SK-N-SH treated with all-trans-retinoic acid at 6 μM for 48 hours (cell line): ENCODE measurements at regions not wholly inside any gene's neighbourhood (a gene's known extent, or its start where the extent isn't known, plus 50 kb on each side); places are given as distances from the start of the nearest gene placed in this dataset.

Experiments
- ATAC-seq: fragments of 200-7000 bp; cut with Tn5 transposase; 3 replicates; pipeline ENCODE4 v1.9.1; 2020; ENCODE audit warnings: mild to moderate bottlenecking, moderate library complexity
- ARNTL ChIP-seq: fragments of 450-650 bp; formaldehyde crosslinking; IDR thresholded peaks from 2 replicates; pipeline ENCODE4 v1.5.0; 2020; ENCODE audit warnings: low read depth, mild to moderate bottlenecking, moderate library complexity, borderline replicate concordance
- BACH2 ChIP-seq: fragments of 250-450 bp; sonication (Bioruptor Pico); IDR thresholded peaks from 2 replicates; pipeline ENCODE4 v1.9.0; 2021; ENCODE audit warnings: mild to moderate bottlenecking, borderline replicate concordance
- CREB5 ChIP-seq: fragments of 250-450 bp; sonication (Bioruptor Pico); IDR thresholded peaks from 2 replicates; pipeline ENCODE4 v1.5.1; 2020; ENCODE audit warnings: low read depth, mild to moderate bottlenecking, moderate library complexity
- CSRNP3 ChIP-seq: fragments of 250-450 bp; sonication (Bioruptor Pico); IDR thresholded peaks from 2 replicates; pipeline ENCODE4 v1.5.1; 2021; ENCODE audit warnings: mild to moderate bottlenecking, moderate library complexity
- GLIS3 ChIP-seq: fragments of 250-450 bp; sonication (Bioruptor Pico); IDR thresholded peaks from 2 replicates; pipeline ENCODE4 v1.5.0; 2020; ENCODE audit warnings: mild to moderate bottlenecking, moderate library complexity
- ISL1 ChIP-seq: fragments of 250-450 bp; sonication (Bioruptor Pico); IDR thresholded peaks from 2 replicates; pipeline ENCODE4 v2.1.2; 2022; ENCODE audit warnings: mild to moderate bottlenecking, moderate library complexity
- OSR1 ChIP-seq: fragments of 250-450 bp; sonication (Bioruptor Pico); IDR thresholded peaks from 2 replicates; pipeline ENCODE4 v1.8.0; 2022; ENCODE audit warnings: moderate library complexity, mild to moderate bottlenecking, inconsistent platforms
- PPARA ChIP-seq: fragments of 250-450 bp; sonication (Bioruptor Pico); IDR thresholded peaks from 2 replicates; pipeline ENCODE4 v1.5.0; 2020; ENCODE audit warnings: mild to moderate bottlenecking, borderline replicate concordance
- RARB ChIP-seq: fragments of 250-450 bp; sonication (Bioruptor Pico); IDR thresholded peaks from 2 replicates; pipeline ENCODE4 v1.8.0; 2021; ENCODE audit warnings: mild to moderate bottlenecking, moderate library complexity
- TOX ChIP-seq: fragments of 250-450 bp; sonication (Bioruptor Pico); IDR thresholded peaks from 2 replicates; pipeline ENCODE4 v1.8.0; 2021; ENCODE audit warnings: mild to moderate bottlenecking, moderate library complexity, borderline replicate concordance
- TSHZ2 ChIP-seq: fragments of 250-450 bp; sonication (Bioruptor Pico); IDR thresholded peaks from 2 replicates; pipeline ENCODE4 v1.5.0; 2020; ENCODE audit warnings: mild to moderate bottlenecking, moderate library complexity
- ZC3H10 ChIP-seq: fragments of 250-450 bp; sonication (Bioruptor Pico); IDR thresholded peaks from 2 replicates; pipeline ENCODE4 v1.5.1; 2021; ENCODE audit warnings: mild to moderate bottlenecking, moderate library complexity
- ZFP30 ChIP-seq: fragments of 450-650 bp; formaldehyde crosslinking; IDR thresholded peaks from 2 replicates; pipeline ENCODE4 v1.5.0; 2022; ENCODE audit warnings: mild to moderate bottlenecking, moderate library complexity
- ZNF565 ChIP-seq: fragments of 450-650 bp; formaldehyde crosslinking; conservative IDR thresholded peaks from 2 replicates; pipeline ENCODE4 v1.5.0; 2020; ENCODE audit warnings: low read depth, mild to moderate bottlenecking, moderate library complexity
- ZNF70 ChIP-seq: fragments of 450-650 bp; formaldehyde crosslinking; IDR thresholded peaks from 2 replicates; pipeline ENCODE4 v1.5.0; 2020; ENCODE audit warnings: mild to moderate bottlenecking, moderate library complexity
- TF ChIP-seq, protein P1 (sequence below): fragments of 250-450 bp; sonication (Bioruptor Pico); IDR thresholded peaks from 2 replicates; pipeline ENCODE4 v1.8.0; 2021; ENCODE audit warnings: low read depth, mild to moderate bottlenecking, moderate library complexity, borderline replicate concordance
- TF ChIP-seq, protein P2 (sequence below): fragments of 250-450 bp; sonication (Bioruptor Pico); IDR thresholded peaks from 2 replicates; pipeline ENCODE4 v1.8.0; 2020; ENCODE audit warnings: mild to moderate bottlenecking, moderate library complexity, borderline replicate concordance

DNA sequence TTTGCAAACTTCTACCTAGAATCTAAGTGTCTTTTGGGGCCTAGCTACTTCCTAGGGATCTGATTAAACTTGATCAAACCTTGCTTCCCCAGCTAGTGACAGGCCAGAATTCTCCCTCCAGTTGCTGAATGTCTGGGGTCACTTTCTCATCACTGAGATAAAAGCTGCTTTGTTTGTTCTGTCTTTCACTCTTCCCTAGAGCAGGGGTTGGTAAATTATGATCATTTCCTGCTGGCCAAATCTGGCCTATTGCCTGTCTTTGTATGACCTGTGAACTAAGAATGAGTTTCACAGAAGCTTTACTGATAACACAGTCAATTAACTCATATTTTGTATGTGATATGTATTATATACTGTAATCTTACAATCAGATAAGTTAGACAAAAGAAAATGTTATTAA is 157.8 kb upstream of the AADAT start (continued):
- TF ChIP-seq, protein P1, sequence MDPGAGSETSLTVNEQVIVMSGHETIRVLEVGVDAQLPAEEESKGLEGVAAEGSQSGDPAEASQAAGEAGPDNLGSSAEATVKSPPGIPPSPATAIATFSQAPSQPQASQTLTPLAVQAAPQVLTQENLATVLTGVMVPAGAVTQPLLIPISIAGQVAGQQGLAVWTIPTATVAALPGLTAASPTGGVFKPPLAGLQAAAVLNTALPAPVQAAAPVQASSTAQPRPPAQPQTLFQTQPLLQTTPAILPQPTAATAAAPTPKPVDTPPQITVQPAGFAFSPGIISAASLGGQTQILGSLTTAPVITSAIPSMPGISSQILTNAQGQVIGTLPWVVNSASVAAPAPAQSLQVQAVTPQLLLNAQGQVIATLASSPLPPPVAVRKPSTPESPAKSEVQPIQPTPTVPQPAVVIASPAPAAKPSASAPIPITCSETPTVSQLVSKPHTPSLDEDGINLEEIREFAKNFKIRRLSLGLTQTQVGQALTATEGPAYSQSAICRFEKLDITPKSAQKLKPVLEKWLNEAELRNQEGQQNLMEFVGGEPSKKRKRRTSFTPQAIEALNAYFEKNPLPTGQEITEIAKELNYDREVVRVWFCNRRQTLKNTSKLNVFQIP: no peak
- TF ChIP-seq OSR1 (CRISPR knock-in tag) (no peak), ZNF70 (CRISPR knock-in tag) (no peak)

- no peak for ATAC-seq
- TF ChIP-seq GLIS3 (CRISPR knock-in tag) (no peak), TOX (CRISPR knock-in tag) (no peak), ISL1 (CRISPR knock-in tag) (no peak), PPARA (CRISPR knock-in tag) (no peak), TSHZ2 (CRISPR knock-in tag) (no peak), OSR1 (CRISPR knock-in tag) (no peak), RARB (no peak), ZC3H10 (CRISPR knock-in tag) (no peak), ARNTL (CRISPR knock-in tag) (no peak), ZNF565 (CRISPR knock-in tag) (no peak), CSRNP3 (no peak), ZFP30 (no peak), ZNF70 (CRISPR knock-in tag) (no peak)
- TF ChIP-seq, protein P1: no peak
- TF ChIP-seq, protein P2, sequence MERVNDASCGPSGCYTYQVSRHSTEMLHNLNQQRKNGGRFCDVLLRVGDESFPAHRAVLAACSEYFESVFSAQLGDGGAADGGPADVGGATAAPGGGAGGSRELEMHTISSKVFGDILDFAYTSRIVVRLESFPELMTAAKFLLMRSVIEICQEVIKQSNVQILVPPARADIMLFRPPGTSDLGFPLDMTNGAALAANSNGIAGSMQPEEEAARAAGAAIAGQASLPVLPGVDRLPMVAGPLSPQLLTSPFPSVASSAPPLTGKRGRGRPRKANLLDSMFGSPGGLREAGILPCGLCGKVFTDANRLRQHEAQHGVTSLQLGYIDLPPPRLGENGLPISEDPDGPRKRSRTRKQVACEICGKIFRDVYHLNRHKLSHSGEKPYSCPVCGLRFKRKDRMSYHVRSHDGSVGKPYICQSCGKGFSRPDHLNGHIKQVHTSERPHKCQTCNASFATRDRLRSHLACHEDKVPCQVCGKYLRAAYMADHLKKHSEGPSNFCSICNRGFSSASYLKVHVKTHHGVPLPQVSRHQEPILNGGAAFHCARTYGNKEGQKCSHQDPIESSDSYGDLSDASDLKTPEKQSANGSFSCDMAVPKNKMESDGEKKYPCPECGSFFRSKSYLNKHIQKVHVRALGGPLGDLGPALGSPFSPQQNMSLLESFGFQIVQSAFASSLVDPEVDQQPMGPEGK: no peak
These were observed 154.0 kb upstream of the AADAT start for GRCh38 chr4:170243662-170244288.

GRCh38 chr4:170242471-170242870 is 152.7 kb upstream of the AADAT start:
- ATAC-seq: no peak
- TF ChIP-seq BACH2 (no peak), CREB5 (CRISPR knock-in tag) (no peak), TOX (CRISPR knock-in tag) (peak; percentile 54; the same call in 1 of the 2 replicates), TSHZ2 (CRISPR knock-in tag) (no peak), RARB (no peak), ZC3H10 (CRISPR knock-in tag) (peak; percentile 61; the same call in 1 of the 2 replicates)
- TF ChIP-seq, all 23 proteins: peak for 2
